ENCODE measurements at regions not wholly inside any gene's neighbourhood (a gene's known extent, or its start where the extent isn't known, plus 50 kb on each side); places are given as distances from the start of the nearest gene placed in this dataset.

GRCh38 chr13:107716741-107717140 is 498.6 kb downstream of the LIG4 start (continued):
- TF ChIP-seq CBFB (CRISPR knock-in tag; IDR thresholded peaks at IDR 0.05; ENCODE audit: low read depth) (no peak), ATF1 (CRISPR knock-in tag; IDR thresholded peaks at IDR 0.05) (no peak), IRF2 (CRISPR knock-in tag; IDR thresholded peaks at IDR 0.05; ENCODE audit: borderline replicate concordance, low read depth) (no peak), JAZF1 (CRISPR knock-in tag; IDR thresholded peaks at IDR 0.05) (no peak)
- TF ChIP-seq, protein P1, sequence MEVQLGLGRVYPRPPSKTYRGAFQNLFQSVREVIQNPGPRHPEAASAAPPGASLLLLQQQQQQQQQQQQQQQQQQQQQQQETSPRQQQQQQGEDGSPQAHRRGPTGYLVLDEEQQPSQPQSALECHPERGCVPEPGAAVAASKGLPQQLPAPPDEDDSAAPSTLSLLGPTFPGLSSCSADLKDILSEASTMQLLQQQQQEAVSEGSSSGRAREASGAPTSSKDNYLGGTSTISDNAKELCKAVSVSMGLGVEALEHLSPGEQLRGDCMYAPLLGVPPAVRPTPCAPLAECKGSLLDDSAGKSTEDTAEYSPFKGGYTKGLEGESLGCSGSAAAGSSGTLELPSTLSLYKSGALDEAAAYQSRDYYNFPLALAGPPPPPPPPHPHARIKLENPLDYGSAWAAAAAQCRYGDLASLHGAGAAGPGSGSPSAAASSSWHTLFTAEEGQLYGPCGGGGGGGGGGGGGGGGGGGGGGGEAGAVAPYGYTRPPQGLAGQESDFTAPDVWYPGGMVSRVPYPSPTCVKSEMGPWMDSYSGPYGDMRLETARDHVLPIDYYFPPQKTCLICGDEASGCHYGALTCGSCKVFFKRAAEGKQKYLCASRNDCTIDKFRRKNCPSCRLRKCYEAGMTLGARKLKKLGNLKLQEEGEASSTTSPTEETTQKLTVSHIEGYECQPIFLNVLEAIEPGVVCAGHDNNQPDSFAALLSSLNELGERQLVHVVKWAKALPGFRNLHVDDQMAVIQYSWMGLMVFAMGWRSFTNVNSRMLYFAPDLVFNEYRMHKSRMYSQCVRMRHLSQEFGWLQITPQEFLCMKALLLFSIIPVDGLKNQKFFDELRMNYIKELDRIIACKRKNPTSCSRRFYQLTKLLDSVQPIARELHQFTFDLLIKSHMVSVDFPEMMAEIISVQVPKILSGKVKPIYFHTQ (CRISPR knock-in tag; IDR thresholded peaks at IDR 0.05) = no peak

DNA sequence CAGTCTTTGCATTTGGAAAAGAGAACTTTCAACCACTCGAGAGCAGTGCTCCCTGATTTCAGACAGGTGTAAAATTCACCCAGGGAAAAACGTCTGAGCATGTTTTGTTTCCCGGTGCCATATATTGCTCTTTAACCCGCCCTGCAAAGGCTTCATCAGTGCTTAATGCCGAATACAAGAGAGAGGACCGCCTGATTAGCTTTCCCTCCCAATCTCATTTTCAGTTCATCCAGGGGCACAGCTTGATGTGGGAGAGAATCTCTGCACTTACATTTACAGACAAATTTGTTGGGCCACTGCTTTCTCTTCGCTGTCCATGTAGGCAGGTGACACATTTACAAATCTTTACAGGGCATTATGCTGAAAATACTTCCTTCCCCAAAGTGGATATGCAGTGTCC is 499.1 kb downstream of the LIG4 start:
- Mint-ChIP-seq H3K4me3 (no peak overlapping the region), H3K27me3 (ENCODE audit: low read depth) (no peaks in the 10 kb centered on the region), H3K4me1 (peaks cover 17% of the 10 kb centered on the region), H3K27ac (no peak overlapping the region; the same call in 1 of the 2 replicates), H3K9me3 (peaks cover 5% of the 10 kb centered on the region; the same call in 1 of the 2 replicates), H3K36me3 (no peaks in the 10 kb centered on the region)
- POLR2A ChIA-PET = no interaction called here
- TF ChIP-seq PRDM15 (CRISPR knock-in tag; IDR thresholded peaks at IDR 0.05) (no peak), AFF4 (CRISPR knock-in tag; IDR thresholded peaks at IDR 0.05; ENCODE audit: borderline replicate concordance) (no peak), NFYB (CRISPR knock-in tag; conservative IDR thresholded peaks at IDR 0.05; ENCODE audit: low read depth) (no peak), ZNF317 (CRISPR knock-in tag; IDR thresholded peaks at IDR 0.05; ENCODE audit: borderline replicate concordance, low read depth) (no peak), RORB (CRISPR knock-in tag; IDR thresholded peaks at IDR 0.05) (no peak), JAZF1 (CRISPR knock-in tag; IDR thresholded peaks at IDR 0.05) (no peak), ZNF396 (CRISPR knock-in tag; IDR thresholded peaks at IDR 0.05; ENCODE audit: borderline replicate concordance) (no peak), IRF1 (CRISPR knock-in tag; IDR thresholded peaks at IDR 0.05) (no peak), E2F5 (CRISPR knock-in tag; IDR thresholded peaks at IDR 0.05) (no peak), GABPB1 (CRISPR knock-in tag; IDR thresholded peaks at IDR 0.05) (no peak)
- TF ChIP-seq, protein P2, sequence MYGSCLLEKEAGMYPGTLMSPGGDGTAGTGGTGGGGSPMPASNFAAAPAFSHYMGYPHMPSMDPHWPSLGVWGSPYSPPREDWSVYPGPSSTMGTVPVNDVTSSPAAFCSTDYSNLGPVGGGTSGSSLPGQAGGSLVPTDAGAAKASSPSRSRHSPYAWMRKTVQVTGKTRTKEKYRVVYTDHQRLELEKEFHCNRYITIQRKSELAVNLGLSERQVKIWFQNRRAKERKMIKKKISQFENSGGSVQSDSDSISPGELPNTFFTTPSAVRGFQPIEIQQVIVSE (CRISPR knock-in tag; IDR thresholded peaks at IDR 0.05; ENCODE audit: borderline replicate concordance) = no peak
- no peak for DNase-seq (ENCODE audit: low spot score)
- no peak for ATAC-seq
- CTCF ChIA-PET = no interaction called here
